ENCODE measurements at regions not wholly inside any gene's neighbourhood (a gene's known extent, or its start where the extent isn't known, plus 50 kb on each side); places are given as distances from the start of the nearest gene placed in this dataset.
"Not testable (repeated sequence)": the region's sequence is repeated elsewhere in the genome, so short reads cannot be mapped to it uniquely, and the experiment has no call there.

- TF ChIP-seq CTCF (IDR thresholded peaks at IDR 0.05; ENCODE audit: poor library complexity); EZH2 (IDR thresholded peaks at IDR 0.05; ENCODE audit: borderline replicate concordance): not testable (repeated sequence)
Measured at GRCh38 chr12:131644917-131645316, 66.0 kb upstream of the SFSWAP start.
